GM18907 (cell line): ENCODE measurements at regions not wholly inside any gene's neighbourhood (a gene's known extent, or its start where the extent isn't known, plus 50 kb on each side); places are given as distances from the start of the nearest gene placed in this dataset.

ENCODE experiments used
- ATAC-seq: cut with Tn5 transposase; IDR thresholded peaks from one replicate; pipeline ENCODE4 v1.9.1; 2021; ENCODE audit warnings: mild to moderate bottlenecking, moderate library complexity; ENCODE audit not compliant: unreplicated experiment

DNA sequence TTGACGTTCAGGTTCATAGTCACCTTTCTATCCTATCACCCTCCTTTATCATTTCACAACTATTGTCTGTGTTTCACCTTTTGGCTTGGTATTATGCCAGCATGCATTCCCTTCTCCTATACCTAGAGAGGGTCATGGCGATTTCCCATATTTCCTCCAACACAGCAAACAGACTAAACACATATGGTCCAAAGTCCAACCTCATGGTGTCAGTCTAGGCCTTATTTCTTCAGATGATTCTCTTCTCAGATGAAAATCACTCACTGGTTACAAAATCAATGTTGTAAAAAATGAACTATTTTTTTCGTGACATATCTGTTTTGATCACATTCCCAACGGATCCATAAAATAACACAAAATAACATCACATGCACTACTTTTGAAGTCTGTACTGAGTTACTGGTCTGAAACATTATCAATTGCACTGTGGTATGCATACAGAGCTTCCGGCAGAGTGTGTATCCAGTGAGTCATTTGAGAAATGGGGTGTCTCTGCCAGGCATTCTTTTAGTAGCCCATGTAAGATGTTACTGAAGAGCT lies 204.8 kb upstream of the GALNT5 start:
- ATAC-seq = no peak

DNA sequence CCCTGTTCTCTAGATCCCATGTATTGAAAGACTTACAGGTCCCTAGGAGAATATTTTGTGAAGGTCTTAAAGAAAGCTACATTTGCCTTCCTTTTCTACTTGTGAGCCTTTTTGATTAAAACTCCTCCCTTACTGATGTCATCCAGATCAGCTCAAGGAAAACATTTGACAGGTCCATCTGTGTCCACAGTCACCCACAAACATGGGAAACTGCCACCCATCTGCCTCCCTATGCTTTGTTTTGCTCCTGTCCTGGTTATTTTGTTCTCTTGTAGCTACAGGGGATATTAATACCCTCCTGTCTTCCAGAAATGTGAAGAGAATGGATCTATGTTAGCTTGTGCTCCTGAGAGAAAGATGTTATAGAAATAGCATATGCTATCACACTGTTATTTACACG lies 203.6 kb upstream of the GALNT5 start:
- no peak for ATAC-seq

DNA sequence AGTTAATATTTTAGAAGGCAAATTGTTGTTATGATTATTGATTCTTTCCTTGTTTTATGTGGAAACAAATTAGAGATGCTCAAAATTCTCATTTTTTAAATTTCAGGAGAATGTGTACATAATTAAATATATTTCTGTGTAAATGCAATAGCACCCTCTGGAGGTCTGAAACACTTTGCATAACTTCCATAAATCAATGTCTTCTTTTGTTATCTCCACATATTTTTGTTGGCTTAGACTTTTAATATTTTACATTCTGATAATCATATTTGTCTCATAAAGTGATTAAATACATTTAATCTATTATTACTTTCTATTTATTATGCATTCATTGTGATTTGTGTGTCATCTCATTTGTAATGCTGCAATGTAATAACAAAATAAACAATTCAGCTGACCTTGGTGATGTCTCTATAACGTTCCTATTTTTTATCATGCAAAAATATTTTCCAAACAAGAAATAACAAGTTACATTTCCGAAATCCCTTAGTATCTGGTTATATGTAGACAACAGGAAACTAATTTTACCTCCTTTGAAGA lies 201.8 kb upstream of the GALNT5 start:
- peak; percentile 39 for ATAC-seq

DNA sequence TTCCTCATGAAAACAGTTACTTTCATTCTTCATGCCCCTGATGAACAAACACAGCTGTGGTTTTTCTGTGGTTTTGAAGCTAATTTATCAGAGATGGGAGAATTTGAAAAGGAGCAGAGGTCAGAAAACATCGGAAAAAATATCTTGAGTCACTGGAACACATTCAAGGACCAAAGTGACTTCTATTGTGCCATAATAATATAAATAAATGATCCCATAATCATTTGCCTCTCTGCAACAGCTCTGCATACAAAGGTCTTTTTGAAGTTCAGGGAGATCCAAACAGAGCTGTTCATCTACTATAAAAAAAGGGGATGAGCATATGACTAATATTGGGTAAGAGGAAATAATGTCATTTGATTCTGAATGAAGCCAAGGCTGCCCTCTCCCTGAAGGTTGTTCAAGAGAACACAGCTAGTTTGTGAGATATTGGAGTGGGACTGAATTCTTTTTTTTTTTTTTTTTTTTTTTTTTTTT lies 201.3 kb upstream of the GALNT5 start:
- no peak for ATAC-seq

DNA sequence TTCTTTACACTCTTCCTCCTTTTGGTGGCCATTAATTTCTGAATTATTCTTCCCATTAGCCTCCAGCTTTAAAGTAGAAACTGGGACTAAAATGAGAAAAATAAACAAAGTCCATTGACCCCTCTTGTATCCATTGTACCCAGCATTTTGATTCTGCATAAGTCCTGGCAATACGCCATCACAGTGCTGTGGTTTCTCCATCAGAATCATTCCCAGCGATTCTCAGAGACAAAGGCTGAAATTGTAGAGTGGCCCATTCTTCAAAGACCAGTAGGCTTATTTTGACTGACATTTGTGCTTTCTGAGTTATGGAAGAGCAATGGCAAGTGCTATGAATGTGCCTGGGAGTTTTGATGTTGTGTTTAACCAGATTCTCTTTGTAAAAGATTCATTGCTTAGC lies 199.3 kb upstream of the GALNT5 start:
- no peak for ATAC-seq

DNA sequence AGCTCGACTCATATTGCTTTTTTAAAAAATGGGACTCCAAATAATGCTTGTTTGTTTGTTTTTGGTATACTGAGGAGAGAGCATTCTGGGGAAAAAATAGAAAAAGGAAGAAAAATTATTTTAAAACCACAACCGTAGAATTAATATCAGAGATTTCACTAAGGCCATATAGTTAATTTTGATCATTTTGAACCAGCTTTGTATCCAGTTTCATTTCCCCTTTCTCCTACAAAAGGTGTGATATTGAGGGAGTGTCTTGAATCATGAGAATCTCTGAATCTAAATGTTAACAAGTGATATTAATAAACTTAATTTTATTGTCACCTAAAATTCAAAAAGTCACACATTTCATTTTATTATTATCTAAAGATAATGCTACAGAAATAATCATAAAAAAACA lies 198.5 kb upstream of the GALNT5 start:
- ATAC-seq = no peak

DNA sequence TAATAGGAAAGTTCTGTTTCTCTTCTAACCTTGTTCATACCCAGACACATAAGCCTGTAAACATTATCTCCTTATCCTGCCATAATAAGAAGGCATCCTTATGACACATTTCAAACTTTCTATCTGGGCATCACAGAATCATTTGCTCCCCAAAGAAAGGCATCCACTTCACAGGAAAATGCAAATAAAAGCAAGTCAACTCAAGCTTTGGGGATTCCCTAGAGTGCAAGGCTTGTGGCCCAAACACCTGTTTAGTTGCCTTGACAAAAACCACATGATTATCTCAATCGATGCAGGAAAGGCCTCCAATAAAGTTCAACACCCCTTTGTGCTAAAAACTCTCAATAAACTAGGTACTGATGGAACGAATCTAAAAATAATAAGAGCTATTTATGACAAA lies 195.7 kb upstream of the GALNT5 start:
- ATAC-seq = peak; percentile 99

DNA sequence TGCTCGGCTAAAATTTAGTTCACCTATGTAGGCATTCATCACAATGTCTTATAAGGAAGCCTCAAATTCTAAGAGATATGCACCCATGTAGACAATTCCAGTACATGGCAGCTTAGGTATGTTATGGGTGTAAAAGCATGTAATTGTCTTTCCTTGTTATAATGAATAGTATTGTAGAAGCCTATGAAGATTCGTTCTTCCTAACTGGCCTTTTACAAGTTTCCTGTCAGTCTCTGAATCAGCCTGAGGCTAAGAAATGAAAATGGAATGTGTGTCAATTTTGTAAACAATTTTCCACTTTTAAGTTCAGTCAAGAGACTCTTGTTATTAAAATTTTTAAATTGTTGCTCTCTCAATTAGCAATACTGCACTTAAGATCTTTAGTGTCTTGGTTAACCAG lies 189.9 kb upstream of the GALNT5 start:
- no peak for ATAC-seq

DNA sequence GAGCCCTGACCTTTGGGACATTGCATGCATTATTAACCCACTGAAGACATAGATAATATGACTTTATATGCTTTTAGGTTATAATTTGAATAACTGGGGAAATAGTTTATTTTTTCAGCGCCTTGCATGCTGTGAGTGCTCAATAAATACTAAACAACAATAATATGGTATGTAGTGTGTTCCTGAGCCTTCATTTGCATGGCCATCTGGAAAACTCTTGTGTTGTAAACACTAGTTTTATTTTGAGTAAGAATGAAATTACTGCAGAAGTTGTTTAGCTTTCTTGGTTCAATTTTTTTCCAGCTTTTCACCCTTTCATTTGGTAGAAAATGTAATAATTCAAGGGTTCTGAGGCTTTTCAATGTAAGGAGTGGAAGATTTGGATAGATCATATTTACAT lies 189.3 kb upstream of the GALNT5 start:
- ATAC-seq = no peak

DNA sequence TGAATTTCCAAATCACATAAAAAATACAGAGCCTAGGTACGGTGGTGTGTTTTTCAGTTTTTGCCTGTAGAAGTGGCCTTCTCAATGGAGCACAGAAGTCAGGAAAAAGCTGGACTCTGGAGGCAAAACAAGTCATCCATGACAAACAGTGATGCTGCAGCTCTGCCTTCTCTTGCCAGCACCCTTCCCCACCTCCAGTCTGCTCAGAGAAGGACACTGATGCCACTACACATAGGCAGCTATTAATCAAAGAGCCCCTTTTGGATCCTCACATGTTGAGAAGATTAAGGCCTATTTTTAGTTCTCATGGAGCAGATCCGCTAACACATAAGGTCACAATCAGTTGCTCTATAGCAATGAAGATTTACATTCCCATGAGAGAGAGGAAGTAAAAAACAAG lies 181.6 kb upstream of the GALNT5 start:
- ATAC-seq = no peak

DNA sequence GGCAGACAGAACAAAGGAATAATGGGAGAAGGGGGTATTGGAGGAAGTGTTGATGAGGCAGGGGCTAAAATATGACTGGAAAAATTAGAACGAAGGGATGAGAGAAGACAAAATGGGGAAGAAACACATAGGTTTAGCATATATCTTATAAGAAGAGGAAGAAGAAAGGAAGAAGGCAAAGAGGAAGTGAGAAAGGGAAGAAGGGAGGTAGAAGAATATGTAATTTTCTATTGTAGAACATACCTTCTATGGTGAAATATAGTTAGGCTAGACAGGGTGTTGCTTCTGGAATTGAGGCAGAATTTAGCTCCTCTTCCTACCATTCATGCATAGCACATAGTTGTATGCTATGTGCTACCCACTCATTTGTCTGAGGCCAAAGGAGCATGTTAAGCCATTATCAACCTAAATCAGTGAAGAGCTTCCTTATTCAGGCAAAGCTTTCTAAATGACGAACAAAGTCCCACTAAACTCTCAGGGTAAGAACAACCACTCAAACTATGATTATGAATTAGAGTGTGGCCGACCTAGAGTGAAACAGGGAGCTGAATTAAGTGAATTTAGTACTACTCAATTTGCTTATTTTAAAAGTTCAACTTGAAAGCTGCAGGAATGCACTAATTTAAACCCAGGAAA lies 180.9 kb upstream of the GALNT5 start:
- ATAC-seq = peak; percentile 63

DNA sequence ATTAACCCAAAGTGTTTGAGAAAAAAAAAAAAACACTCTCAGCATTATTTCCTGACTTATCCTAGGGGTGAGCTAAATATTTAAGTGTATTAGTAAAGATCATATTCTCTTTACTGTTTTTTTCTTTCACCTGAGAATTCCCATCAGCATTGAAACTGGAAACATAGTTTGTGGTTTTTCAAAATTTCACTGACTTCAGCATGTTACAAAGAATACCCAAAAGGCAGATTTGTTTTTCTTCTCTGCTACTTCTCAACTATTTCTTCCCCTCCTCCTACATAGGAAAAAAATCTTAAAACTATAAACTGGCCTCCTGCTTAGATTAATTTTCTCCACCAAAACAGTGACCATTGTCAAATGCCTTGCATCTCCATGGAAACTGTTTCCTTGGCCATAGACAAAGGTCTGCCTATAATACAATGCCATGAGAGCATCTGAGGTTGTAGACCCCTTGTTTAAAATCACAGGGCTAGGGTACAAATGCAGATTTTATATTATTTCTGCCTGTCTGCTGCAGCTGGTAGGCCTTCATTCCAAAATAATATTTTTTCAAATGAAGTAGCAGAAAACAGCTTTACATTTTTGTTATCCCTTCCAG lies 179.7 kb upstream of the GALNT5 start:
- no peak for ATAC-seq

DNA sequence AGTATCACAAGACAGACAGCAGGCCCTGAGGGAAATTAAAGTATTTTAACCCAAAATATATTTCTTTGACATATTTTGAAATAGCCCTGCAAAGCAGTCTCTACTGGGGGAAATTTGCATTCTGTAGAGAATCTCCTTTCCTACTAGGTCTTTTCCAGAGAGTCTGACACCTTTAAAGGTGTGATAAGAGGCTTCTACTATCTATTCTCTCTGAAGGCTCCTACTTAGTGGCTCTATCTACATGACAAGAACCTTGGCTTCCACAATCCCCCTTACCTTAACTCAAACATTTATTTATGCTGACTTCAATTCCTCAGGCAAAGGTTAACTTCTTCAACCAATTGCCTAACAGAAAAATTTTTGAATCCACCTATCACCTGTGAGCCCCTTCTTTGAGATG lies 174.6 kb upstream of the GALNT5 start:
- no peak for ATAC-seq

DNA sequence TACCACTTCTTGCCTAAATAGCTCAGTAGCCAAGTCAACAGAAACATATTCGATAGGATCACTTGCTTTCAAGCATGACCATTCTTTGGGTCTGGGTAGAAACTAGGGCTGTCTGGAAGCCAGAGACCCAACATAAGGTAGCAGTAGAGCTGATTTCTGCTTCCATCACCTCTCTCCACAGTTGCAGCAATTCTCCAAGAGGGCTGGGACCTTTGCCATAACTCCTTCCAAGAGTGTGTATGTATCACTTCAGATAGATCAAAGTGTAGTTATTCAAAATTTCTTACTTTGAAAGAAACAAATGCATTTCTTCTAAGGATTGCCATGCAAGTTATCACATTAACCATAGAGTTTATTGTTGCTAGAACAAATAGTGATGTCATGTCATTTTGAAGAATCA lies 172.0 kb upstream of the GALNT5 start:
- ATAC-seq = no peak

DNA sequence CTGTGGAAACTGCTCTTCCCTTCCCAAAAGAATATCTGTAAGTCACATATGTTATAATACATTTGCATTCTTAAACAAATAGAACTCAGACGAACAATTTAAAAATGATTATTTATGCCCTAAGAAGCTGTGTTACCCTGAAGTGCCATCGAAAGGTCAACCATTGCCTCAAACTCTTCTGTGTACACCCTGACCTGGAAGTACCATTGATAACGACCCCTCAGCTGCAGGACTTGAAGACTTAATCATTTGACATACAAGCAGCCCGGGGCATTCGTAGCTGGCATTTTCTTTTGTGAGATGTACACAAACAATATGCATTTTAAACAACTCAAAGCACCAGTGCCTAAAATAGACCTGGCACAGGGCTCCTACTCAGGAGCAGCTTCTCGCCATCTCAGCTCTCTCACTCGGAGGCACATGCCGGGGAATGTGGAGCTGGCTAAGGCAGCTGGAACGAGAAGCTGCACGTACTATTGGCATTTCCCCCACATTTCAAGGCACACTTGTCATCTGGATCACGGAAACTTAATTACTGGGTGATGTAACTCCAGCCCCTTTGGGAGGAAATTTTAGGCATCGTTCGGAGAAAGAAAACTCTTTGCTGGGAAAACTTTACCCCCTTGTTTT lies 170.0 kb upstream of the GALNT5 start:
- ATAC-seq = no peak

DNA sequence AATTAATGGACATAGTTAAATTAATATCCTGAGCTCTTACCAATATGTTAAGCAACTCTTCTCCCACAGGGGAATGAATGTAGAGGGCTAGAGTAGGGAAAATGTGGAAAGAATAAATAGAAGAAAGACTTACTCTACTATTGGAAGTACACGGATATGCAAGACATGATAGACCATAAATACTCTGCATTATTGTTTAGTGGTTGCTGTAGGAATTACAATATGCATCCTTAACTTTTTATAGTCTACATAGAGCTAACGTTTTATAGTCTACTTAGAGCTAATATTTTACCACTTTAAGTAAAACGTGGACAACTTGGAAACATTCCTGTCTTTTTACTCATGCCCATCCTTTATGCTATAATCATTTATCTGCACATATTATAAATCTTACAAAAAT lies 163.8 kb upstream of the GALNT5 start:
- ATAC-seq = no peak

DNA sequence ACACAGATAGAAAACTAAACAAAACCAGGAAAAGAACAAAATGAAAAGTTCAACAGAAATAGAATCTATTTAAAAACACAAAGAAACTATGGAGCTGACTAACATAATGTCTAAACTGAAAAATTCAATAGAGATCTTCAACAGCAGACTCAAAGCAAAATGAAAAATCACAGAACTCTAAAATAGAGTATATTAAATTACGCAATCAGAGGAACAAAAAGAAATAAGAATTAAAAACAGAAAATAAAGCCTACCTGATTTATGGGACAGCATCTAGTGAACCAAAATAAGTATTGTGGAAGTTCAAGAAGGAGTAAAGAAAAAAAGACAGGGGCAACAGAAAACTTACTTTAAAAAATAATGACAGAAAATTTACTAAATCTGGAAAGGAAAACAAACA lies 152.1 kb upstream of the GALNT5 start:
- no peak for ATAC-seq

DNA sequence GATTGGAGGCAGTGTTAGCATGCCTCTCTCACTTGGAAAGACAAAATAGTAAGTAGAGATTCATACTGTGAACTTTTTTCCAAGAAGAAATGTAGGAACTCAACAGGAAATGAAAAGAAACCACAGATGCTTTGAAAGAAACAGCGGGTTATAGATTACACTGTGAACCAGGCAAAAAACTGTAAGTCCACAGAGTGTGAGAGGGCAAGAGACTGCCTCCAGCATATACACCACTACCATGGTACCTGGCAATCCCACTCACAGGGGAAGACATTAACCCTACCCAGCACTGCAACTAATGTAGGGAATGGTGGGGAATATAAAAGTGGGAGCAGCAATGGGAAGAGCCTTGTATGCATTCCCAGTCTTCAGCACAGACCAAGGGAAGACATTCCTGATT lies 150.6 kb upstream of the GALNT5 start:
- no peak for ATAC-seq

DNA sequence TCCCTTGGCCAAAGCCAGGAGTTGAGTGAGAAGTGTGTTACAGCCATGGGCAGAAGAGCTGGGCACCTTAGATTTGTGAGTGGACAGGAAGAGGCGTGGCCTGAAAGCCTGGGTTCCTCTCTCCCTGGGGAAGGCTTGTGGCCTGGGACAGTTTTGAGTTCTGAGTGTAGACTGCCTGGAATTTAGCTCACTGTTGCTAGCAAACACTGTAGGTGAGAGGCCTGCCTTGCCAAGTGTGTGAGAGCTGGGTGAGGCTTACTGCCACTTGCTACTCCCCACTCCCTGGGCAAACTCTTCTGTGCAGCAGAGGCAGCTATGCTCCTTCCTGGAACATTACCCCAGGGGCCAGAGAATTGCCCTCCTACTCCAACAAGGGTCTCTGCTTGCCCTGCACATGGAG lies 150.0 kb upstream of the GALNT5 start:
- ATAC-seq = no peak

DNA sequence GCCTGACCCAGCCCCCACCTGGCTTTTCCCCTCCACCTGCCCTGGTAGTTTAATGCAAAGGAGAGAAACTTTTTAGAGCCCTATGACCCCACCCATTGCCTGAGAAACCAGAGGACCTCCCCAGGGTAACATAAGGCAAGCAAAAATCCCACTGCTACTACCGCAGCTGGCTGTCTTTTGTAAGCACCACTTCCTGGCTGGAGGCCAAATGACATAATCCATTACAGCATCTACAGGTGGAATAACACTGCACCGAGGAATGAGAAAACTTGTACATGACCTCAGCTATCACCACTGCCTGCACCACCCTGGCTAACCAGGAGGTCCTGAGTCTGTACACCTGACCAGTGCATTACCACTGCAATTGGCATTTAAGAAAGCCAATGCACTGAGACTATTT lies 149.6 kb upstream of the GALNT5 start:
- no peak for ATAC-seq

DNA sequence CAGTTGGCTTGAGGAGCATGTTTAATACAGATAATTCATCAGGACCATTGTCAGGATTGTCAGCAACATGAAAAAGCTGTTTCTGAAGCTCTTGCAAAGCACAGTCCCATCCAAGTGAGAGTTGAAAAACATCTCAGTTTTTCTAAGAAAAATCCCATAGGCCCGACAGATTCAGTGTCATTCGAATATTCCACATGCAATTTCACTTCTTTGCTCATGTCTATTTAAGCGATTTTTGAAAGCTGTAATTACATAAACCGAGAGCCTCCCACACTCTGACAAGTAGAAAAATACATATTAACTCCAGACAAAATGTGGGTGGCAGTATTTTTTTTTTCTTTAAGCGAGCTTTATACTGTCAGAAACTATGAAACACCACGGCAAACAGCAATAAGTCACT lies 134.7 kb upstream of the GALNT5 start:
- no peak for ATAC-seq

DNA sequence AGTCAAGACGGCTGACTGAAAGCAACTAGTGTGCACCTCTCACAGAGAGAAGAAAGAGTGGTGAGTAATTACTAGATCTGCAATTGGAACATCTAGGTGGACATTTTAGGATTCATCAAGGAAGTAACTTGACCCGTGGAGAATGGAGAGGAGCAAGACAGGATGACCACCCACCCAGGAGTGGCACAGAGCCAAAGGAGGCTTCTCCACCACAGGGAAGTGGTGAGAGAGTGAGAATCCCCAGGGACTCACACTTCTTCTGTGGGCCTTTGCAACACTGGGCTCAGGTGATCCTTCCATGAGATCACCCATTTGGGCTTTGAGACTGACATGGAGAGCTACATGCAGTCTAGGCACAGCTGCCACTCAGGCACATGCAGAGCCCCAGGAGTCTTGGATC lies 132.8 kb upstream of the GALNT5 start:
- no peak for ATAC-seq
